ENCODE measurements at regions not wholly inside any gene's neighbourhood (a gene's known extent, or its start where the extent isn't known, plus 50 kb on each side); places are given as distances from the start of the nearest gene placed in this dataset.

- no peak for TF ChIP-seq SUZ12 (IDR thresholded peaks at IDR 0.05; ENCODE audit: extremely low read depth, insufficient read depth, insufficient read length)
- no peak for TF ChIP-seq YY1 (IDR thresholded peaks at IDR 0.05; ENCODE audit: insufficient read depth, insufficient read length)
- no peak for TF ChIP-seq ZNF274 (IDR thresholded peaks at IDR 0.05; ENCODE audit: low read depth, low read length)
- no peaks in the 10 kb centered on the region for H3K9me3 ChIP-seq (ENCODE audit: insufficient read depth, low read length)
- H3K27me3 ChIP-seq (ENCODE audit: insufficient read depth, insufficient read length): no peaks in the 10 kb centered on the region
- H3K9ac ChIP-seq (ENCODE audit: insufficient read length, low read depth): no peak overlapping the region
- no peaks in the 10 kb centered on the region for H3K36me3 ChIP-seq (ENCODE audit: insufficient read depth, insufficient read length, low read length)
- no peaks in the 10 kb centered on the region for H3K4me1 ChIP-seq (ENCODE audit: insufficient read depth, insufficient read length)
- DNase-seq (ENCODE audit: low read depth, low spot score): no peak
- H3K4me3 ChIP-seq (ENCODE audit: insufficient read length, low read depth): no peak overlapping the region
Observed at GRCh38 chr6:98648211-98648914, 186.0 kb upstream of the POU3F2 start.

GRCh38 chr6:98650941-98651340 is 183.4 kb upstream of the POU3F2 start:
- H3K27me3 ChIP-seq (ENCODE audit: insufficient read depth, insufficient read length): no peaks in the 10 kb centered on the region
- no peak overlapping the region for H3K9ac ChIP-seq (ENCODE audit: insufficient read length, low read depth)
- no peaks in the 10 kb centered on the region for H3K9me3 ChIP-seq (ENCODE audit: insufficient read depth, low read length)
- no peaks in the 10 kb centered on the region for H3K4me1 ChIP-seq (ENCODE audit: insufficient read depth, insufficient read length)
- TF ChIP-seq YY1 (IDR thresholded peaks at IDR 0.05; ENCODE audit: insufficient read depth, insufficient read length) (no peak), SUZ12 (IDR thresholded peaks at IDR 0.05; ENCODE audit: extremely low read depth, insufficient read depth, insufficient read length) (no peak), ZNF274 (IDR thresholded peaks at IDR 0.05; ENCODE audit: low read depth, low read length) (no peak)
- no peak overlapping the region for H3K4me3 ChIP-seq (ENCODE audit: insufficient read length, low read depth)
- H3K36me3 ChIP-seq (ENCODE audit: insufficient read depth, insufficient read length, low read length): no peaks in the 10 kb centered on the region
- no peak for DNase-seq (ENCODE audit: low read depth, low spot score)

GRCh38 chr6:98653179-98653578 is 181.2 kb upstream of the POU3F2 start:
- Histone ChIP-seq H3K36me3 (ENCODE audit: insufficient read depth, insufficient read length, low read length) (no peaks in the 10 kb centered on the region), H3K9ac (ENCODE audit: insufficient read length, low read depth) (no peak overlapping the region), H3K9me3 (ENCODE audit: insufficient read depth, low read length) (no peaks in the 10 kb centered on the region), H3K4me3 (ENCODE audit: insufficient read length, low read depth) (no peak overlapping the region), H3K4me1 (ENCODE audit: insufficient read depth, insufficient read length) (no peaks in the 10 kb centered on the region), H3K27me3 (ENCODE audit: insufficient read depth, insufficient read length) (no peaks in the 10 kb centered on the region)
- TF ChIP-seq ZNF274 (IDR thresholded peaks at IDR 0.05; ENCODE audit: low read depth, low read length): no peak
- TF ChIP-seq YY1 (IDR thresholded peaks at IDR 0.05; ENCODE audit: insufficient read depth, insufficient read length): no peak
- TF ChIP-seq SUZ12 (IDR thresholded peaks at IDR 0.05; ENCODE audit: extremely low read depth, insufficient read depth, insufficient read length): no peak
- no peak for DNase-seq (ENCODE audit: low read depth, low spot score)

GRCh38 chr6:98657764-98658163 is 176.6 kb upstream of the POU3F2 start:
- no peak overlapping the region for H3K4me3 ChIP-seq (ENCODE audit: insufficient read length, low read depth)
- H3K4me1 ChIP-seq (ENCODE audit: insufficient read depth, insufficient read length): no peaks in the 10 kb centered on the region
- H3K9me3 ChIP-seq (ENCODE audit: insufficient read depth, low read length): no peaks in the 10 kb centered on the region
- TF ChIP-seq YY1 (IDR thresholded peaks at IDR 0.05; ENCODE audit: insufficient read depth, insufficient read length): no peak
- no peak for TF ChIP-seq SUZ12 (IDR thresholded peaks at IDR 0.05; ENCODE audit: extremely low read depth, insufficient read depth, insufficient read length)
- TF ChIP-seq ZNF274 (IDR thresholded peaks at IDR 0.05; ENCODE audit: low read depth, low read length): no peak
- no peaks in the 10 kb centered on the region for H3K27me3 ChIP-seq (ENCODE audit: insufficient read depth, insufficient read length)
- no peak overlapping the region for H3K9ac ChIP-seq (ENCODE audit: insufficient read length, low read depth)
- DNase-seq (ENCODE audit: low read depth, low spot score): no peak
- H3K36me3 ChIP-seq (ENCODE audit: insufficient read depth, insufficient read length, low read length): no peaks in the 10 kb centered on the region

- Histone ChIP-seq H3K9ac (ENCODE audit: insufficient read length, low read depth) (no peak overlapping the region), H3K27me3 (ENCODE audit: insufficient read depth, insufficient read length) (no peaks in the 10 kb centered on the region), H3K4me3 (ENCODE audit: insufficient read length, low read depth) (no peak overlapping the region), H3K36me3 (ENCODE audit: insufficient read depth, insufficient read length, low read length) (no peaks in the 10 kb centered on the region), H3K9me3 (ENCODE audit: insufficient read depth, low read length) (no peaks in the 10 kb centered on the region), H3K4me1 (ENCODE audit: insufficient read depth, insufficient read length) (no peaks in the 10 kb centered on the region)
- DNase-seq (ENCODE audit: low read depth, low spot score): no peak
- TF ChIP-seq SUZ12 (IDR thresholded peaks at IDR 0.05; ENCODE audit: extremely low read depth, insufficient read depth, insufficient read length): no peak
- no peak for TF ChIP-seq YY1 (IDR thresholded peaks at IDR 0.05; ENCODE audit: insufficient read depth, insufficient read length)
Observed at GRCh38 chr6:98669371-98669770, 165.0 kb upstream of the POU3F2 start.

GRCh38 chr6:98670045-98670746 is 164.2 kb upstream of the POU3F2 start:
- Histone ChIP-seq H3K9me3 (ENCODE audit: insufficient read depth, low read length) (no peaks in the 10 kb centered on the region), H3K27me3 (ENCODE audit: insufficient read depth, insufficient read length) (no peaks in the 10 kb centered on the region), H3K36me3 (ENCODE audit: insufficient read depth, insufficient read length, low read length) (no peaks in the 10 kb centered on the region), H3K4me1 (ENCODE audit: insufficient read depth, insufficient read length) (no peaks in the 10 kb centered on the region), H3K4me3 (ENCODE audit: insufficient read length, low read depth) (no peak overlapping the region), H3K9ac (ENCODE audit: insufficient read length, low read depth) (no peak overlapping the region)
- no peak for DNase-seq (ENCODE audit: low read depth, low spot score)
- no peak for TF ChIP-seq ZNF274 (IDR thresholded peaks at IDR 0.05; ENCODE audit: low read depth, low read length)
- no peak for TF ChIP-seq YY1 (IDR thresholded peaks at IDR 0.05; ENCODE audit: insufficient read depth, insufficient read length)
- TF ChIP-seq SUZ12 (IDR thresholded peaks at IDR 0.05; ENCODE audit: extremely low read depth, insufficient read depth, insufficient read length): no peak

GRCh38 chr6:98672681-98673475 is 161.5 kb upstream of the POU3F2 start:
- no peak for DNase-seq (ENCODE audit: low read depth, low spot score)
- H3K4me3 ChIP-seq (ENCODE audit: insufficient read length, low read depth): no peak overlapping the region

More at GRCh38 chr6:98672681-98673475, 161.5 kb upstream of the POU3F2 start:
- H3K27me3 ChIP-seq (ENCODE audit: insufficient read depth, insufficient read length): no peaks in the 10 kb centered on the region
- H3K9ac ChIP-seq (ENCODE audit: insufficient read length, low read depth): no peak overlapping the region
- no peaks in the 10 kb centered on the region for H3K9me3 ChIP-seq (ENCODE audit: insufficient read depth, low read length)
- no peaks in the 10 kb centered on the region for H3K4me1 ChIP-seq (ENCODE audit: insufficient read depth, insufficient read length)
- TF ChIP-seq SUZ12 (IDR thresholded peaks at IDR 0.05; ENCODE audit: extremely low read depth, insufficient read depth, insufficient read length): no peak
- no peak for TF ChIP-seq ZNF274 (IDR thresholded peaks at IDR 0.05; ENCODE audit: low read depth, low read length)
- no peaks in the 10 kb centered on the region for H3K36me3 ChIP-seq (ENCODE audit: insufficient read depth, insufficient read length, low read length)
